ENCODE measurements at regions not wholly inside any gene's neighbourhood (a gene's known extent, or its start where the extent isn't known, plus 50 kb on each side); places are given as distances from the start of the nearest gene placed in this dataset.
"Not testable (repeated sequence)": the region's sequence is repeated elsewhere in the genome, so short reads cannot be mapped to it uniquely, and the experiment has no call there.

DNA sequence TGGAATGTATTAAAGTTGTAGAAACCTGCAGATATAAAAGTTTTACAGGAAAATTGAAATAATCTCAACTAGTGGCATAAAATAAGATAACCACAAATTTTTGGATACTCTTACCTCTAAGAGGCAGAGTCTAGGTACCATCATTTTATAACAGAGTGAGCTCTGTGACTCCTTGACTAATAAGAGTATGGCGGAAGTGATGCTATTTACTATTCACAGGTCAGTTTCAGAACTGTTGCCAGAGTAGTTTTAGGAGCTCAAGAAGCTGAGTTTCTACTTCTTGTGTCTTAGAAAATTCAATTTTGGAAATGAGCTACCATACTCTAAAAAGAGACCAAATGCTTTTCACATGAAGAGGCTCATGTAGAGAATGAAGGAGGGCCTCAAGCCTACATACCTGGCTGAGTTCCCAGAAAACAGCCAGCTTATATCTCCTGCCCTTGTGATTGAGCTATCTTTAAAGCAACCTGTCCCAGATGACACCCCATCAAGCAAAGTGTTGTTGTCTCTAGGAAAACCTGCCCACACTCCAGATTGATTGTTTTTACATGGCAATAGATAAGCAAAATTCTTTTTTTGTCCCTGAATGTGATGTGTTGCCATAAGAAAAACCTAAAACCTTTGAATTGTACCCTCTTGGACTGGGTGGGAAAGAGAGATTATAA is 712.8 kb upstream of the CNTN5 start (continued):
- TF ChIP-seq, protein P1, sequence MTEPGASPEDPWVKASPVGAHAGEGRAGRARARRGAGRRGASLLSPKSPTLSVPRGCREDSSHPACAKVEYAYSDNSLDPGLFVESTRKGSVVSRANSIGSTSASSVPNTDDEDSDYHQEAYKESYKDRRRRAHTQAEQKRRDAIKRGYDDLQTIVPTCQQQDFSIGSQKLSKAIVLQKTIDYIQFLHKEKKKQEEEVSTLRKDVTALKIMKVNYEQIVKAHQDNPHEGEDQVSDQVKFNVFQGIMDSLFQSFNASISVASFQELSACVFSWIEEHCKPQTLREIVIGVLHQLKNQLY (CRISPR knock-in tag; conservative IDR thresholded peaks at IDR 0.05), result no peak
- TF ChIP-seq KLF10 (CRISPR knock-in tag; IDR thresholded peaks at IDR 0.05), result no peak
- no peak for TF ChIP-seq GATAD2A (IDR thresholded peaks at IDR 0.05)
- peak; percentile 87 for TF ChIP-seq MEIS2 (IDR thresholded peaks at IDR 0.05; ENCODE audit: partially characterized antibody)

DNA sequence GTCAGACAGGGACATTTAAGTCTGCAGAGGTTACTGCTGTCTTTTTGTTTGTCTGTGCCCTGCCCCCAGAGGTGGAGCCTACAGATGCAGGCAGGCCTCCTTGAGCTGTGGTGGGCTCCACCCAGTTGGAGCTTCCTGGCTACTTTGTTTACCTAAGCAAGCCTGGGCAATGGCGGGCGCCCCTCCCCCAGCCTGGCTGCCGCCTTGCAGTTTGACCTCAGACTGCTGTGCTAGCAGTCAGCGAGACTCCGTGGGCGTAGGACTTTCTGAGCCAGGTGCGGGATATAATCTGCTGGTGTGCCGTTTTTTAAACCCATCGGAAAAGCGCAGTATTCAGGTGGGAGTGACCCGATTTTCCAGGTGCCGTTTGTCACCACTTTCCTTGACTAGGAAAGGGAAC is 690.4 kb upstream of the CNTN5 start:
- BruUV-seq (replicated peaks), result not testable (repeated sequence)

More for the DNA sequence above, 690.4 kb upstream of the CNTN5 start:
- H3K9me3 ChIP-seq (replicated peaks; ENCODE audit: control insufficient read depth, insufficient read depth, low read depth, low read length); H3K4me1 ChIP-seq (replicated peaks in 1 of 2; ENCODE audit: control insufficient read depth in 2 of 2, insufficient read depth in 2 of 2, low read length in 2 of 2); intact Hi-C loops (cut with micrococcal nuclease); H3K4me3 ChIP-seq; H3K79me2 ChIP-seq (ENCODE audit: control insufficient read depth, insufficient read depth, low read length); POLR2A ChIA-PET; H3K27me3 ChIP-seq (ENCODE audit: control insufficient read depth in 2 of 2, insufficient read depth in 2 of 2, low read length in 2 of 2); H4K20me1 ChIP-seq (replicated peaks; ENCODE audit: control insufficient read depth, insufficient read depth, low read length); DNase-seq (ENCODE audit: extremely low read depth in 1 of 4, low spot score in 3 of 4); H3K4me2 ChIP-seq (ENCODE audit: insufficient read depth, low read length); in situ Hi-C loops (cut with MboI); H3K36me3 ChIP-seq (ENCODE audit: control insufficient read depth, insufficient read depth, low read length); ATAC-seq; H3K9ac ChIP-seq (ENCODE audit: insufficient read depth in 1 of 2, low read depth in 2 of 2, low read length in 2 of 2); H3K27ac ChIP-seq (ENCODE audit: extremely low read depth, low read depth, low read length); H3K9me1 ChIP-seq (ENCODE audit: control insufficient read depth, insufficient read depth, low read length); FAIRE-seq; CTCF ChIA-PET (ENCODE audit: low intra/inter-chr PET ratio): not testable (repeated sequence)
- H2AFZ ChIP-seq (ENCODE audit: low read depth, low read length), result peak overlapping the region; percentile 72; the same call in 1 of the 2 replicates
- 22% methylated on average over 7 of the region's 12 CpGs for WGBS (ENCODE audit: insufficient coverage, low coverage, missing lambda C conversion rate)

Measured in K562 (cell line).